GM12864 (cell line): ENCODE measurements at regions not wholly inside any gene's neighbourhood (a gene's known extent, or its start where the extent isn't known, plus 50 kb on each side); places are given as distances from the start of the nearest gene placed in this dataset.

Experiments used
- DNase-seq: peaks from one replicate; pipeline ENCODE4 v3.0.0-alpha.2; 2011; ENCODE audit warnings: low read depth
- H3K4me3 ChIP-seq: 2 replicates; pipeline ENCODE4 v1.5.1; 2011; ENCODE audit warnings: mild to moderate bottlenecking, low read depth, low read length, control low read depth
- TF ChIP-seq, protein P1 (sequence below): IDR thresholded peaks from 2 replicates; pipeline ENCODE4 v1.5.1; 2011; ENCODE audit warnings: low read depth, mild to moderate bottlenecking, moderate library complexity, low read length, control low read depth, inconsistent platforms; ENCODE audit errors: missing control alignments

DNA sequence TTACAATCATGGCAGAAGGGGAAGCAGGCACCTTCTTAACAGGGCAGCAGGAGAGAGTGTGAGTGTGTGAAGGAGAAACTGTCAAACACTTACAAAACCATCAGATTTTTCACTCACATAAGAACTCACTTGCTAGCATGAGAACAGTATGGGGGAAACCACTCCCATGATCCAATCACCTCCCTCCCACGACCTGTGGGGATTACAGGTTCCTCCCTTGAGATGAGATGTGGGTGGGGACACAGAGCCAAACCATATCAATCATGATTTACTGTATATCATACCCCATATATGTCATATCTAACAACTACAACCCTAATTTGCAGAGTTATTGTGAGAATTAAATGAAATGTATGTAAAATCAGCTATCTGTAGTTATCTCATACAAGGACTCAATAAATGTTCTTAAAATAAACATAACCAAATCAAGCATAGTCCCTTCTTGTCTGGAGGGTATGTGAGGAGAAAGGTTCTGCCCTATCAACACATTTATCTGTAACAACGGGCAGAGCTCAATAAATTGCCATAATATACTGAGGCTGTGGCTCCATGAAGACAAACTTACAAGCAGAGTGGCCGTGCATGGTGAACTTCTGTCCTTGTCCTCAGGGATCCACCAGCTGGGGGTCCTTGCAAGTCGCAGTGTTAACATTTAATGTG lies 504.7 kb downstream of the SOX2 start:
- no peak for DNase-seq

DNA sequence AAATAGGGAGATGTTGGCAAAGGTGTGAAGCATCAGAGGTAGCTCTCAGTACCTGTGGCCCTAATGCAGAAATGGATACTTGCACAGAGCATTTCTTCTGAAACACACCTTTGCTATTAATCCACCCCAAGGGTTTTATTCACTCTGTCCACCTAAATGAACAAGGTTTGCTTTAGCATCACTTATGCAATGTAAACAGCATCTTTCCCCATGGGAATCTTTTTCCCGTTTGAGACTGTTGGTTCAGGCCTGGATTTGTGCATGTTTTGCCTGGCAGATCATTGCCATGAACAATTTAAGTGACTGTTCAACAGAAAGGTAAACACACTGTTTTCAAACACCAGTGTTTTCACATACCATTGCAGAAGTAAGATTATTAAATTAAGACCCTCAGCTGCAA lies 508.3 kb downstream of the SOX2 start:
- H3K4me3 ChIP-seq, result no peak overlapping the region
- no peak for DNase-seq

More for the DNA sequence above, 504.7 kb downstream of the SOX2 start:
- TF ChIP-seq, protein P1, sequence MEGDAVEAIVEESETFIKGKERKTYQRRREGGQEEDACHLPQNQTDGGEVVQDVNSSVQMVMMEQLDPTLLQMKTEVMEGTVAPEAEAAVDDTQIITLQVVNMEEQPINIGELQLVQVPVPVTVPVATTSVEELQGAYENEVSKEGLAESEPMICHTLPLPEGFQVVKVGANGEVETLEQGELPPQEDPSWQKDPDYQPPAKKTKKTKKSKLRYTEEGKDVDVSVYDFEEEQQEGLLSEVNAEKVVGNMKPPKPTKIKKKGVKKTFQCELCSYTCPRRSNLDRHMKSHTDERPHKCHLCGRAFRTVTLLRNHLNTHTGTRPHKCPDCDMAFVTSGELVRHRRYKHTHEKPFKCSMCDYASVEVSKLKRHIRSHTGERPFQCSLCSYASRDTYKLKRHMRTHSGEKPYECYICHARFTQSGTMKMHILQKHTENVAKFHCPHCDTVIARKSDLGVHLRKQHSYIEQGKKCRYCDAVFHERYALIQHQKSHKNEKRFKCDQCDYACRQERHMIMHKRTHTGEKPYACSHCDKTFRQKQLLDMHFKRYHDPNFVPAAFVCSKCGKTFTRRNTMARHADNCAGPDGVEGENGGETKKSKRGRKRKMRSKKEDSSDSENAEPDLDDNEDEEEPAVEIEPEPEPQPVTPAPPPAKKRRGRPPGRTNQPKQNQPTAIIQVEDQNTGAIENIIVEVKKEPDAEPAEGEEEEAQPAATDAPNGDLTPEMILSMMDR, result no peak
- no peak overlapping the region for H3K4me3 ChIP-seq

DNA sequence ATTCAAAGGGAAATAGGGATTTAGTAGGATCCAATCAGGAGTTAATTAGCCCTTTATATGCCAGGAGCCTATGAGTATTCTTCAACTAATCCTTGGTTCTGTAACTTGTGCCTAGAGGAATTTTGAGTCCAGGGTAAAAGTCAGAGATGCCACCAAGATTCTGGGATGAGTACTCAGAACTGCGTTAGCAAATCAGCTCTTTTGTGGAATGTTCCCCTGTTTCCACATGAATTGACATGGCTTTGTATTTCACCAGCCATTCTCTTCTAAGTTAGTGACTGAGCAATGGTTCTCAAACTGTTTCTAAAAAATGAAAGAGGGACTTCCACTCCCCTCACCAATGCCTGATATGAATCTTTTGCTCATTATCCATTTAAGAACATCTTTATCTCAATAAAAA lies 508.7 kb downstream of the SOX2 start:
- H3K4me3 ChIP-seq, result no peak overlapping the region
- TF ChIP-seq, protein P1, result no peak
- no peak for DNase-seq

More for the DNA sequence above, 508.3 kb downstream of the SOX2 start:
- TF ChIP-seq, protein P1, result no peak

DNA sequence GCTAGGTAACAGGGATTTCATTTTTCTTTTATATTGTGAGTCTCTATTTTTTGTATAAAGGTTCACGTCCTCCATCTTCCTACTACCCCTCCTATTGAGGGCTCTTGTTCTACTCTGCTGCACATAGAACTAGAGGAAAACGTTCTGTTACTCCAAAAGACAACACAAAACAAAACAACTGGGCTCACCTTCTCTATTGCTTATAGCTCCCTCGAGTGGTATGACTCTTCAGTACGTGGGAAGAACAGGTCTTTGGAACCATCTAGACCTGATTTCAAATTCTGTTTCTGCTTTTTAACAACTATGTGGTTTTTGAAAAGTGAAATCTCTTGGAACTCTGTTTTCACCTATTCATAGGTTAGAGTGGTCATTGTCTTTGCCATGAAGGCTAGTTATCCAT lies 515.3 kb downstream of the SOX2 start:
- DNase-seq, result no peak
- TF ChIP-seq, protein P1, result no peak
- no peak overlapping the region for H3K4me3 ChIP-seq

GRCh38 chr3:182233405-182233804 lies 521.7 kb downstream of the SOX2 start:
- H3K4me3 ChIP-seq, result no peak overlapping the region
- no peak for DNase-seq
- TF ChIP-seq, protein P1, result no peak

GRCh38 chr3:182233957-182234356 lies 522.2 kb downstream of the SOX2 start:
- TF ChIP-seq, protein P1, result no peak
- no peak for DNase-seq
- H3K4me3 ChIP-seq, result no peak overlapping the region

GRCh38 chr3:182234881-182235280 lies 523.2 kb downstream of the SOX2 start:
- DNase-seq, result no peak
- TF ChIP-seq, protein P1, result no peak
- H3K4me3 ChIP-seq, result no peak overlapping the region
